NCI-H82 (cell line): ENCODE measurements at regions not wholly inside any gene's neighbourhood (a gene's known extent, or its start where the extent isn't known, plus 50 kb on each side); places are given as distances from the start of the nearest gene placed in this dataset.

ENCODE experiments used
- DNase-seq: peaks from one replicate; lab custom pipeline; 2025; lab: John Stamatoyannopoulos, UW

- no peak for DNase-seq
Measured at GRCh38 chr1:29511436-29511835, 275.1 kb downstream of the PTPRU start.

- no peak for DNase-seq
Measured at GRCh38 chr1:29508458-29509107, 272.3 kb downstream of the PTPRU start.

GRCh38 chr1:29506678-29507225, 270.4 kb downstream of the PTPRU start:
- no peak for DNase-seq

- peak; percentile 42 for DNase-seq
Measured at GRCh38 chr1:29505532-29506220, 269.4 kb downstream of the PTPRU start.

DNA sequence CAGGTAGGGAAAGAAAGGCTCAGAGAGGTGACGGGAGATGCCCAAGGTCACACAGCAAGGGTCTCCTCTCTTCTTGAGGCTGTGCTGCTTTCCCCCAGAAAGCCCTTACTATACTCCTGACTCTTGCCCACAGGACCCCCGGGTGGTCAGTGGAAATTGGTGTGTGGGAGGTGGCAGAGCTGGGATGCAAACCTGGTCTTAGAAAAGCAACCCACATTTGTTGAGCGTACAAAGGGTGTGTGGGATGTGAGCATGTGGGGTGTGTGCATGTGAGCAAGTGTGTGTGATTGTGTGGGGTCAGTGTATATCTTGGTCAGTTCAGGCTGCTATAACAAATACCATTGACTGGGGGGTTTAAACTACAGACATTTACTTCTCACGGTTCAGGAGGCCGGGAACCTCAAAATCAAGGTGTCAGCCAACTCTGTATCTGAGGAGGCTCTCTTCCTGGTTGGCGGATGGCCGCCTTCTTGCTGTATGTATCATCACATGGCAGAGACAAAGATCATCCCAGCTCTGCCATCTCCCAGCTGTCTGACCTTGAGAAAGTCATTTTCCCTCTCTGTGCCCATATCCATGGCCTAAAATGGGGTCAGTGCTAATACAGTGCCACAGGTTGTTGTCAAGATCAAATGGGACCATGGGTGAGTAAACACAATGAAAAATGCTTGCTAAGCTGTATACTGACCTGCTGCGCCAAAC, 268.5 kb downstream of the PTPRU start:
- DNase-seq, result no peak

DNA sequence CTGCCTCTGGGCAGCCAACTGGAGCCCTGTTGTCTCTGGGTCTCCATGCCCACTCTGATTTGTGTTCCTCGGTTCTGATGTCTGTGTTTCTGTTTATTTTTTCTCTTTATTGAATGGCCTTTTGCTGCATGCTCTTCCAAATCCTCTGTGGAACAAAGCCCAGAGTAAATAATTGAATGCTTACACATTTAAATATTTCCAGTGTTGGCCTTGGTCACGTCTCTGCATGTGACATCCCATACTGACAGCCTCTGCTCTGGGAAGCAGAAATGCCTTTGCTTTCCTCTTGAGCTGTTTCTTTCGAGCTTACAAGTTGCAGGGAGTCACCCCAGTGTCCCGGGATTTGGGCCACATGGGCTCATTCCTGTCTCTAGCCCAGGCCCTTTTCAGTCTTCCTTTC, 267.9 kb downstream of the PTPRU start:
- no peak for DNase-seq

DNA sequence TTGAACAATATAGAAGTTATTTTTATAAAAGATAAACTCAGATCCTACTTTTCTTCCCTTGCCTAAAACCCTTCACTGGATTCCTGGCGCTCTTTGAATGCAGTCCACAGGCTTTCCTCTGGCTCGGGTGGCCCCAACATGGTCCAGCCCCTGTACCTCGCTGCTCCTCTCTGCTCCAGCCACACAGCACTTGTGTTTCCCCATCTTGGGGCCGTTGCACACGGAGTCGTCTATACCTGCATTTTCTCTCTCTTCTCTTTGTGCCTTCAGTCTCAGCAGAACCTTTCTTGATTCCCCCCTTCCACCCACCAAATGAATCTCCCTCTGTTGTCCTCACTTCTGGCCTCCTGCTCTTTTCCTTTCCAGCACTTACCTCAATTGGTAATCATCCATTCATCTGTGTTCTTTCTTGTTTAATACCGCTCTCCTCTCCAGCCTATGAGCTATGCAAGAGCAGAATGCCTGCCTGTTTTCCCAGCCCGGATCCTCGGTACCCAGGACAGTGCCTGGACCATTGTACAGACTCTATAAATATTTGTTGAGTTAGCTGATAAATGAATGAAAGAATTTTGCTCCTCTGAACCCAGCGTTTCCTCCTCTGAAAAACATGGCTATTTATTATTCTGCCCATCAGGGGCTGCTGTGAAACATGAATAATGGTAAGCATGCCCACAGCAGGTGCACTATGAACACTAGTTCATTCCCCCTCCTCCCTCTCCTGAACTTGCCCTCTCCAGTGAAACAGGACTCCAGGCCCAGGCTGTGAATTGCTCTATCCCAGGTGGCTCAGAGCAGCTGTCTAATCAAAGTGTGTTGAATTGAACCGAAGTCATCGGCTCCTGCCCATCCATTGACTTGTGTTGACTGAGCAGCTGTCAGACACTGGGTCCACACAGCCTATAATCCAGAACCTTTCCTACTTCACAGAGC, 266.9 kb downstream of the PTPRU start:
- DNase-seq, result peak; percentile 34

DNA sequence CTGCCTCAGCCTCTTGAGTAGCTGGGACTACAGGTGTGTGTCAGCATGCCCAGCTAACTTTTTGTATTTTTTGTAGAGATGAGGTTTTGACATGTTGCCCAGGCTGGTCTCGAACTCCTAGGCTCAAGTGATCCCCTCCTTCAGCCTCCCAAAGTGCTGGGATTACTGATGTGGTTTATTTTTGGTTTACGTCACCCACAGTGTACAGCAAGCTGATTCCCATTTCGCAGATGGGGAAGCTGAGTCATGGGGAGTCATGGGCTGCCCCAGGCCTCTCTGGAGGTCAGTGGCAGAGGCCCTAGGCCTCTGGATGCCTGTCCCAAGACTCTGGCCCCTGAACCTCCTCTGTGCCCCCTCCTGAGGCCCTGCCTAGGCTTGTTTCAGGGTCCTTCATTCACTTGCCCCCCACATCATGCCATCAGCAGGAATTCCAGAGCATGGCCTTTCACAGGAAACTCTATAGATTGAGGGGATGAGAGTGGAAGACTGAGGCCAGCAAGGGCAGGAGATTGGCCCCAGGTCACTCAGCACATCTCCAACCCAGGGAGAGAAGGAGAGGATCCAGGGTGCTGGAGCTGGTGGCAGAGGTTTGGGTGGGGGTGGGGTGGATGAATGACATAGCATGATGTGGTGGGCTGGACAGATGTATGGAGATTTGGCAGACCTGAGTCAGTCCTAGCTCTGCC, 266.0 kb downstream of the PTPRU start:
- no peak for DNase-seq

DNA sequence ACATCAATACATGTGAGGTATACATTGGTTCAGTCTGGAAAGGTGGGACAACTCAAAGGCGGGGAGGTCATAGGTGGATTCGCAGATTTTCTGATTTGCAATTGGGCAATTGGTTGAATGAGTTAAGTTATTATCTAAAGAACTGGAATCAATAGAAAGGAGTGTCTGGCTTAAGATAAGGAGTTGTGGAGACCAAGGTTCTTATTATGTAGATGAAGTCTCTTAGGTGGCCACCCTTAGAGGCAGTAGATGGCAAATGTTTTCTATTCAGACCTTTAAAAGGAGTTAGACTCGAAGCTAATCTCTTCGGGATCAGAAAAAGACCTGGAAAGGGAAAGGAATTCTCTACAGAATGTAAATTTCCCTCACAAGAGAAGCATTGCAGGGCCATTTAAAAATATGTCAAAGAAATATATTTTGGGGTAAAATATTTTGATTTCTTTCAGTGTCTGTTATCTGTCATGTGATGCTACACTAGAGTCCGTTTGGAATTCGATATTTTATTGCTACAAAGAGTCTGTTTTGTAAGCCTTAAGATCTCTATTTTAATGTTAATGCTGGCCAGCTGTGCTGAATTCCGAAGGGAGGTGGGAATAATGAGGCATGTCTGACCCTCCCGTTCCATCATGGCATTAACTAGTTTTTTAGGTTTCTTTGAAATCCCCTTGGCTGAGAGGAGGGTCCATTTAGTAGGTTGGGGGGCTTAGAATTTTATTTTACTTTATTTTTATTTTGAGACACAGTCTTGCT, 265.1 kb downstream of the PTPRU start:
- DNase-seq, result no peak

DNA sequence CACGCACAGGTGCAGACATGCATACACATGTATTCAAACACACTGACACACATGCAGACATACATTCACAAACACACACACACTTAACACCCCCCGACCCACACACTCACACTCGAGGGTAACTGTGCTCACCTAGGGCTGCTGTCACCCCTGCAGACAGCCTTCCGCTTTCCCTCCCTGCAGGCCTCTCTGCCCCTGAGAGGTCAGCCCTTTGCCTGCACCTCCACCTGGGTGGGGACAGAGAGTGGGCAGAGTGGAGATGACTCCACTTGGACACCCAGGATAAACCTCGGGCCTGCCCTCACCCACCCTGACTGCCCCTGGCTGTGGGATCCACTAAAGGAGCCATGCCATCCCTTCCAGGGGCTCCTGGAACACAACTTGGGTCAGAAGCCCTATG, 264.3 kb downstream of the PTPRU start:
- no peak for DNase-seq

GRCh38 chr1:29500041-29500440, 263.7 kb downstream of the PTPRU start:
- no peak for DNase-seq

GRCh38 chr1:29499104-29499650, 262.9 kb downstream of the PTPRU start:
- DNase-seq, result no peak

GRCh38 chr1:29498126-29499103, 262.1 kb downstream of the PTPRU start:
- DNase-seq, result no peak

GRCh38 chr1:29497395-29498125, 261.2 kb downstream of the PTPRU start:
- DNase-seq, result no peak

- no peak for DNase-seq
Measured at GRCh38 chr1:29496701-29497100, 260.4 kb downstream of the PTPRU start.

- DNase-seq, result peak; percentile 62
Measured at GRCh38 chr1:29490204-29490934, 254.0 kb downstream of the PTPRU start.

DNA sequence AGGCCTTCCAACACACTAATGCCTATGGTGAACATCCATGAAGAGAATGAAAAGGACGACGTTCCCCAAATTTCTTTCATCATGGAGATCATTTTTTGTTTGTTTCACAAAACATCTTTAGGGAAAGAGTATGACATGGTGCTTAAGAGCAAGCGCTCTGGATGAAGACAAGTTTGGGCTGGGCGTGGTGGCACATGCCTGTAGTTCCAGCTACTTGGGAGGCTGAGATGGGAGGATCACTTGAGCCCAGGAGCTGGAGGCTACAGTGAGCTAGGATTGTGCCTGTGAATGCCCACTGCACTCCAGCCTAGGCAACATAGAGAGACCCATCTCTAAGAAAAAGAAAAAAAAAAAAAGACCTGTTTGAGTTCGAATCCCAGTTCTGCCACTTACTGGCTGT, 253.1 kb downstream of the PTPRU start:
- DNase-seq, result no peak
